ENCODE measurements at regions not wholly inside any gene's neighbourhood (a gene's known extent, or its start where the extent isn't known, plus 50 kb on each side); places are given as distances from the start of the nearest gene placed in this dataset.

DNA sequence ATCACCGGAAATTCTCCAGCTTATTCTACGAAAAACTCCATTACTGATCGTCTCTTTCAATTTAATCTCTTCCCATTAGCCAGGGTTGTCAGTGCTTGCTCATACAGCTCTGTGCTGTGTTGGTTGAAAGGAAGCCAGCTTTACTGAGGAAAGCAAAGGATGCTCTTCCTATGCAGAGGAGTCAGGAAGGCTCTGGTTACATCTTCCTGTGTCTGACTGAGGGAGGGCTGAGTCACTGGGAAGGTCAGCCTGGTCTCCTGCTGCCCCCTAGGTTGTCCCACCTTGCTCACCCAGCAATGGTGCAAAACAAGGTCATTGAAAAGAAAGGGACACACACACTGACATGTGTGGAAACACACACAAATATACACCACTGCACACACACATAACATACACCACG lies 975.6 kb downstream of the DCDC2C start:
- DNase-seq (ENCODE audit: unreplicated experiment), result no peak
- intact Hi-C loops (cut with micrococcal nuclease), result no loop called here
- CTCF ChIA-PET, result interaction anchor here (0.6 kb wide), 3 partner anchors 11 to 1318 kb away, joined by 3 read pairs; no protein-coding TSS in a partner anchor
- TF ChIP-seq, protein P1, sequence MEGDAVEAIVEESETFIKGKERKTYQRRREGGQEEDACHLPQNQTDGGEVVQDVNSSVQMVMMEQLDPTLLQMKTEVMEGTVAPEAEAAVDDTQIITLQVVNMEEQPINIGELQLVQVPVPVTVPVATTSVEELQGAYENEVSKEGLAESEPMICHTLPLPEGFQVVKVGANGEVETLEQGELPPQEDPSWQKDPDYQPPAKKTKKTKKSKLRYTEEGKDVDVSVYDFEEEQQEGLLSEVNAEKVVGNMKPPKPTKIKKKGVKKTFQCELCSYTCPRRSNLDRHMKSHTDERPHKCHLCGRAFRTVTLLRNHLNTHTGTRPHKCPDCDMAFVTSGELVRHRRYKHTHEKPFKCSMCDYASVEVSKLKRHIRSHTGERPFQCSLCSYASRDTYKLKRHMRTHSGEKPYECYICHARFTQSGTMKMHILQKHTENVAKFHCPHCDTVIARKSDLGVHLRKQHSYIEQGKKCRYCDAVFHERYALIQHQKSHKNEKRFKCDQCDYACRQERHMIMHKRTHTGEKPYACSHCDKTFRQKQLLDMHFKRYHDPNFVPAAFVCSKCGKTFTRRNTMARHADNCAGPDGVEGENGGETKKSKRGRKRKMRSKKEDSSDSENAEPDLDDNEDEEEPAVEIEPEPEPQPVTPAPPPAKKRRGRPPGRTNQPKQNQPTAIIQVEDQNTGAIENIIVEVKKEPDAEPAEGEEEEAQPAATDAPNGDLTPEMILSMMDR (IDR thresholded peaks at IDR 0.05; ENCODE audit: unreplicated experiment), result no peak
- Mint-ChIP-seq H3K27me3 (ENCODE audit: insufficient read depth, unreplicated experiment) (no peaks in the 10 kb centered on the region), H3K4me1 (ENCODE audit: insufficient read depth, unreplicated experiment) (no peaks in the 10 kb centered on the region), H3K4me3 (ENCODE audit: unreplicated experiment) (no peak overlapping the region), H3K36me3 (ENCODE audit: insufficient read depth, unreplicated experiment) (no peaks in the 10 kb centered on the region), H3K27ac (ENCODE audit: low read depth, unreplicated experiment) (no peak overlapping the region), H3K9me3 (ENCODE audit: unreplicated experiment) (no peaks in the 10 kb centered on the region)
- POLR2A ChIA-PET, result no interaction called here
- no TSS peak for BruUV-seq (replicated peaks)

DNA sequence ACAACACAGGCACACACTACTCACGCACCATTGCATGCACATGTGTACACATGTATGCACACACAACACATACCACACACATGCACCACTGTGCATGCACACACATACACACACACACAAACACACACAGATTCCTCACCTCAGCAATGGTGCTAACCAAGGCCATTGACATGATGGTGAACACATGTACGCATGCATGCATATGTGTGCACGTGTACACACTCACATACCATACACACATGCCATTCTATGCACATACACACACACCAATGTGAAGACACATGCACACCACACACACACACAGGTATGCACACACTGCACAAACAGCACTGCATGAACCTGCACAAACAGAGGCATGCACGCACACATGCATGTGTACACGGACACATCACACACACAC lies 976.0 kb downstream of the DCDC2C start:
- BruUV-seq (replicated peaks), result no TSS peak
- ChIA-PET POLR2A (no interaction called here), CTCF (interaction anchor here (0.6 kb wide), 1 partner anchor 10 kb away, joined by 3 read pairs; no protein-coding TSS in a partner anchor)

DNA sequence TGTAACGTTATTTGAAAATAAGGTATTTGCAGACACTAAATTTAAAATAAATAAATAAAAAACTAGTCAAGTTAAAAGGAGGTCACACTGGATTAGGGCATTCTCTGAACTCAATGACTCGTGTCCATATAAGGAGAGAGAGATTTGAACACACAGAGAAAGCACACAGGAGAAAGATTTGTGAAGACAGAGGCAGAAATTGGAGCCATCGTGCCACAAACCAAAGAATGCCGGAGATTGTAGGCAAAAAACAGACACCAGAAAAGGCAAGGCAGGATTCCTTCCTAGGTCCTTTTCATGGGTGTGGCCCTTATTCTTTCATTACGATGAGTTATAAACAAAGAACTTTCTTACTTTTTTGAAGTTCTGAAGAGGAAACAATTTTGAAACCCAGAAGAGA lies 981.5 kb downstream of the DCDC2C start:
- no peak overlapping the region for H3K4me3 Mint-ChIP-seq (ENCODE audit: unreplicated experiment)
- DNase-seq (ENCODE audit: unreplicated experiment), result no peak
- H3K4me1 Mint-ChIP-seq (ENCODE audit: insufficient read depth, unreplicated experiment), result peaks cover 18% of the 10 kb centered on the region
- H3K27me3 Mint-ChIP-seq (ENCODE audit: insufficient read depth, unreplicated experiment), result no peaks in the 10 kb centered on the region
- ChIA-PET POLR2A (interaction anchor here (1.0 kb wide), 1 partner anchor 25 kb away, joined by 3 read pairs; no protein-coding TSS in a partner anchor), CTCF (no interaction called here)
- no peaks in the 10 kb centered on the region for H3K36me3 Mint-ChIP-seq (ENCODE audit: insufficient read depth, unreplicated experiment)
- intact Hi-C loops (cut with micrococcal nuclease), result no loop called here
- TF ChIP-seq, protein P1 (IDR thresholded peaks at IDR 0.05; ENCODE audit: unreplicated experiment), result no peak
- peaks cover 7% of the 10 kb centered on the region for H3K9me3 Mint-ChIP-seq (ENCODE audit: unreplicated experiment)
- BruUV-seq (replicated peaks), result no TSS peak
- H3K27ac Mint-ChIP-seq (ENCODE audit: low read depth, unreplicated experiment), result no peak overlapping the region

More for the DNA sequence above, 976.0 kb downstream of the DCDC2C start:
- intact Hi-C loops (cut with micrococcal nuclease), result no loop called here
- Mint-ChIP-seq H3K4me1 (ENCODE audit: insufficient read depth, unreplicated experiment) (no peaks in the 10 kb centered on the region), H3K4me3 (ENCODE audit: unreplicated experiment) (no peak overlapping the region), H3K27ac (ENCODE audit: low read depth, unreplicated experiment) (no peak overlapping the region), H3K27me3 (ENCODE audit: insufficient read depth, unreplicated experiment) (no peaks in the 10 kb centered on the region), H3K36me3 (ENCODE audit: insufficient read depth, unreplicated experiment) (no peaks in the 10 kb centered on the region), H3K9me3 (ENCODE audit: unreplicated experiment) (no peaks in the 10 kb centered on the region)
- no peak for DNase-seq (ENCODE audit: unreplicated experiment)
- TF ChIP-seq, protein P1 (IDR thresholded peaks at IDR 0.05; ENCODE audit: unreplicated experiment), result no peak

DNA sequence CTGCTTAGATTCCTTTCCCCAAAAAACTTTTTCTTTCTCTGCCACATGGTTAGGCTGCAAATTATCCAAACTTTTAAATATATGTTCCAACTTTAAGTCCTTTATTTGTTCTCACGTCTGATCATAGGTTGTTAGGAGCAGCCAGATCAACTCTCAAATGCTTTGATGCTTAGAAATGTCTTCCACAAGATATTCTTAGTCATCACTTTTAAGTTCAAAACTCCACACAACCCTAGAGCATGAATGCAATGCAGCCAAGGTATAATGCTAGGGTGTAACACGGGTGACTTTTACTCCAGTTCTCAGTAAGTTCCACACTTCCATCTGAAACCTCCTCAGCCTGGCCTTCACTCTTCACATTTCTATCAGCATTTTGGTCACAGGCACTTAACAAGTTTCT lies 987.5 kb downstream of the DCDC2C start:
- no TSS peak for BruUV-seq (replicated peaks)
- CTCF ChIA-PET, result no interaction called here

More for the DNA sequence above, 987.5 kb downstream of the DCDC2C start:
- Mint-ChIP-seq H3K4me3 (ENCODE audit: unreplicated experiment) (no peak overlapping the region), H3K4me1 (ENCODE audit: insufficient read depth, unreplicated experiment) (peaks cover 18% of the 10 kb centered on the region), H3K27ac (ENCODE audit: low read depth, unreplicated experiment) (no peak overlapping the region), H3K9me3 (ENCODE audit: unreplicated experiment) (peaks cover 7% of the 10 kb centered on the region), H3K36me3 (ENCODE audit: insufficient read depth, unreplicated experiment) (no peaks in the 10 kb centered on the region), H3K27me3 (ENCODE audit: insufficient read depth, unreplicated experiment) (no peaks in the 10 kb centered on the region)
- intact Hi-C loops (cut with micrococcal nuclease), result no loop called here
- DNase-seq (ENCODE audit: unreplicated experiment), result no peak
- TF ChIP-seq, protein P1 (IDR thresholded peaks at IDR 0.05; ENCODE audit: unreplicated experiment), result no peak
- POLR2A ChIA-PET, result no interaction called here
